Hepatocyte (in vitro differentiated cells): ENCODE measurements at regions not wholly inside any gene's neighbourhood (a gene's known extent, or its start where the extent isn't known, plus 50 kb on each side); places are given as distances from the start of the nearest gene placed in this dataset.

Experiments
- DNase-seq: peaks from one replicate; pipeline ENCODE4 v3.0.0-alpha.2; 2016; ENCODE audit warnings: low spot score
- H2AFZ ChIP-seq: fragments of 200-600 bp; sonication (generic); 2 replicates; pipeline ENCODE4 v1.6.0; 2016; ENCODE audit warnings: antibody characterized with exemption, mild to moderate bottlenecking
- H3K27ac ChIP-seq: fragments of 200-600 bp; sonication (generic); 2 replicates; pipeline ENCODE4 v1.5.1; 2016; ENCODE audit warnings: mild to moderate bottlenecking
- H3K27me3 ChIP-seq: fragments of 200-600 bp; sonication (generic); 2 replicates; pipeline ENCODE4 v1.6.1; 2016
- H3K36me3 ChIP-seq: fragments of 200-600 bp; sonication (generic); replicated peaks from 2 replicates; pipeline ENCODE4 v1.5.1; 2016; ENCODE audit warnings: low read depth; ENCODE audit not compliant: insufficient read depth
- H3K4me1 ChIP-seq: fragments of 200-600 bp; sonication (generic); 2 replicates; pipeline ENCODE4 v1.5.1; 2016; ENCODE audit warnings: mild to moderate bottlenecking, moderate library complexity; ENCODE audit not compliant: insufficient read depth
- H3K4me2 ChIP-seq: fragments of 200-600 bp; sonication (generic); 2 replicates; pipeline ENCODE4 v1.6.0; 2016
- H3K4me3 ChIP-seq: fragments of 200-600 bp; sonication (generic); 2 replicates; pipeline ENCODE4 v1.5.1; 2016; ENCODE audit warnings: mild to moderate bottlenecking
- H3K79me2 ChIP-seq: fragments of 200-600 bp; sonication (generic); 2 replicates; pipeline ENCODE4 v1.6.0; 2017; ENCODE audit warnings: mild to moderate bottlenecking
- H3K9me2 ChIP-seq: fragments of 200-600 bp; sonication (generic); replicated peaks from 2 replicates; pipeline ENCODE4 v1.6.0; 2017; ENCODE audit warnings: mild to moderate bottlenecking; ENCODE audit not compliant: insufficient read depth
- H3K9me3 ChIP-seq: fragments of 200-600 bp; sonication (generic); 2 replicates; pipeline ENCODE4 v1.5.1; 2016; ENCODE audit warnings: low read depth, mild to moderate bottlenecking
- H4K20me1 ChIP-seq: fragments of 200-600 bp; sonication (generic); 2 replicates; pipeline ENCODE4 v1.6.0; 2016; ENCODE audit warnings: mild to moderate bottlenecking; ENCODE audit not compliant: insufficient read depth, poor library complexity, severe bottlenecking
- EZH2 ChIP-seq: fragments of 200-600 bp; sonication (generic); IDR thresholded peaks from 2 replicates; pipeline ENCODE4 v1.6.1; 2016; ENCODE audit warnings: antibody characterized with exemption, mild to moderate bottlenecking, borderline replicate concordance
- EZH2phosphoT487 ChIP-seq: fragments of 200-600 bp; sonication (generic); IDR thresholded peaks from one replicate; pipeline ENCODE4 v1.6.1; 2018; ENCODE audit warnings: antibody characterized with exemption, mild to moderate bottlenecking, low read depth, moderate library complexity; ENCODE audit not compliant: unreplicated experiment, severe bottlenecking
- WGBS: methylation state at CpG from one replicate; pipeline ENCODE4 v1.1.6; 2016; ENCODE audit warnings: low lambda C conversion rate; ENCODE audit errors: missing lambda C conversion rate; 5-methylcytosine and 5-hydroxymethylcytosine counted together
- TF ChIP-seq, protein P1 (sequence below): fragments of 200-600 bp; sonication (generic); IDR thresholded peaks from 2 replicates; pipeline ENCODE4 v1.5.1; 2016; ENCODE audit warnings: antibody characterized with exemption, mild to moderate bottlenecking; ENCODE audit not compliant: poor library complexity

DNA sequence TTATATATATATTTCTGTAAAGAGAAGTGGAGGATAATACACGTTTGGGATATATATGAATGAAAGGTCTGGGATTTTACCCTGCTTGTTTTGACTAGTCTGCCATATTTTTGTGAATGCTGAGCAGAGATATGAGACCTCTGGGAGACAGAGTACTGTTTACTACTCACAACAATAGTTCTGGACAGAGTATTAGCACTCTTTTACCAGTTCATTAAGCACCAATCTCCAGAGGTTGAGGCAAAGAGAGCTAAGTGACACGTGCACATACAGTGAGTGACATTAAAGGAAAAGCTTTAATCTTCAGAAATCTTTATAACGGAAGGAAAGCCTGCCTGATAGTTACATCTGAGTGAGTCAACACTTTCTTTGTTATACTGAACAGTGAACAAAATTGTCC is 1452.7 kb upstream of the TENM3 start:
- H3K27ac ChIP-seq, result no peak overlapping the region
- H2AFZ ChIP-seq, result no peak overlapping the region
- H3K4me1 ChIP-seq, result no peaks in the 10 kb centered on the region
- H3K9me2 ChIP-seq, result no peaks in the 10 kb centered on the region
- no peaks in the 10 kb centered on the region for H3K27me3 ChIP-seq
- no peaks in the 10 kb centered on the region for H3K36me3 ChIP-seq
- TF ChIP-seq EZH2phosphoT487 (no peak), EZH2 (no peak)
- TF ChIP-seq, protein P1, sequence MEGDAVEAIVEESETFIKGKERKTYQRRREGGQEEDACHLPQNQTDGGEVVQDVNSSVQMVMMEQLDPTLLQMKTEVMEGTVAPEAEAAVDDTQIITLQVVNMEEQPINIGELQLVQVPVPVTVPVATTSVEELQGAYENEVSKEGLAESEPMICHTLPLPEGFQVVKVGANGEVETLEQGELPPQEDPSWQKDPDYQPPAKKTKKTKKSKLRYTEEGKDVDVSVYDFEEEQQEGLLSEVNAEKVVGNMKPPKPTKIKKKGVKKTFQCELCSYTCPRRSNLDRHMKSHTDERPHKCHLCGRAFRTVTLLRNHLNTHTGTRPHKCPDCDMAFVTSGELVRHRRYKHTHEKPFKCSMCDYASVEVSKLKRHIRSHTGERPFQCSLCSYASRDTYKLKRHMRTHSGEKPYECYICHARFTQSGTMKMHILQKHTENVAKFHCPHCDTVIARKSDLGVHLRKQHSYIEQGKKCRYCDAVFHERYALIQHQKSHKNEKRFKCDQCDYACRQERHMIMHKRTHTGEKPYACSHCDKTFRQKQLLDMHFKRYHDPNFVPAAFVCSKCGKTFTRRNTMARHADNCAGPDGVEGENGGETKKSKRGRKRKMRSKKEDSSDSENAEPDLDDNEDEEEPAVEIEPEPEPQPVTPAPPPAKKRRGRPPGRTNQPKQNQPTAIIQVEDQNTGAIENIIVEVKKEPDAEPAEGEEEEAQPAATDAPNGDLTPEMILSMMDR, result no peak
- no peak for DNase-seq
- no peak overlapping the region for H3K4me3 ChIP-seq
- no peak overlapping the region for H3K4me2 ChIP-seq
- no peaks in the 10 kb centered on the region for H3K9me3 ChIP-seq
- 62% methylated on average over 3 of the region's 3 CpGs for WGBS
- H4K20me1 ChIP-seq, result no peaks in the 10 kb centered on the region
- no peaks in the 10 kb centered on the region for H3K79me2 ChIP-seq

DNA sequence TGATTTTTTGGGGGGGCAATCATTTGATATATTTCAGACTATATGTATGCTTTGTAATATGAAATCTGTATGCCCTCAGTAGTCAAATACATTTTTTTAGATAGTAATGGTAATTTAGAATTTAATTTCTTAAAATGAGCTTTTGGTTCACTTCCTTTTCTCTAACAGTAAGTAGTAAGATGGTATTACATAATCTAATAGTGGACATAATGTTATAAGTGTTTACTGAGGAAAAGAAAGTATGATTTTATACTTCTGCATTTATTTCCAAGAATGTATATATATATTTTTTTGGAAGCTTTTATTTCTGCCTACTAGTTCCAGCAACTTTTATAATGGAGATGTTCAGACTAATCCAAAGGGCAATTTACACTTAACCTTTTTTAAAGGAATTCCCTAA is 1450.7 kb upstream of the TENM3 start:
- TF ChIP-seq EZH2phosphoT487 (no peak), EZH2 (no peak)
- TF ChIP-seq, protein P1, result no peak
- Histone ChIP-seq H3K4me3 (no peak overlapping the region), H3K9me3 (no peaks in the 10 kb centered on the region), H2AFZ (no peak overlapping the region), H3K4me1 (no peaks in the 10 kb centered on the region), H3K27me3 (no peaks in the 10 kb centered on the region), H3K9me2 (no peaks in the 10 kb centered on the region), H3K27ac (no peak overlapping the region), H4K20me1 (no peaks in the 10 kb centered on the region), H3K4me2 (no peak overlapping the region), H3K36me3 (no peaks in the 10 kb centered on the region), H3K79me2 (no peaks in the 10 kb centered on the region)
- no peak for DNase-seq

DNA sequence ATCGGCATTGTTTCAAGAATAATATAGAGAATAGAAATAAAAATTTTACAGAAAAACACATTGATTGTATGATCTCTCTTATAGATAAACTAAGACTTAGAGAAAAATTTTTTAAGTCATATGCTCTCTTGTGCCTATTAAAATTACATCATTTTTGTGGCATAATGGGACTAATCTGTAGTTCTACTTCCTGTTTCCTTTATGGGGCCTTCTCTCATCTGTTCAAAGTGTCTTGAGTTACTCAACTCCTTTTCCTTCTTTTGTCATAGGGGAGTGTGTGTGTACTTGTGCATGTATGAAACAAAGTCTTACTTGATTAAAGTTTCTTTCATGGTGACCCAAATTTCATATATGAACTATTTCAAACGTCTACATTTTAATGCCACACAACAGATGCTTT is 1448.9 kb upstream of the TENM3 start:
- Histone ChIP-seq H3K4me2 (no peak overlapping the region), H3K27ac (no peak overlapping the region), H3K9me3 (no peaks in the 10 kb centered on the region), H4K20me1 (no peaks in the 10 kb centered on the region), H3K79me2 (no peaks in the 10 kb centered on the region), H3K4me3 (no peak overlapping the region), H3K9me2 (no peaks in the 10 kb centered on the region), H3K27me3 (no peaks in the 10 kb centered on the region), H3K36me3 (no peaks in the 10 kb centered on the region), H2AFZ (no peak overlapping the region), H3K4me1 (no peaks in the 10 kb centered on the region)
- 90% methylated on average over 2 of the region's 2 CpGs for WGBS
- TF ChIP-seq EZH2 (no peak), EZH2phosphoT487 (no peak)
- TF ChIP-seq, protein P1, result no peak
- DNase-seq, result no peak

DNA sequence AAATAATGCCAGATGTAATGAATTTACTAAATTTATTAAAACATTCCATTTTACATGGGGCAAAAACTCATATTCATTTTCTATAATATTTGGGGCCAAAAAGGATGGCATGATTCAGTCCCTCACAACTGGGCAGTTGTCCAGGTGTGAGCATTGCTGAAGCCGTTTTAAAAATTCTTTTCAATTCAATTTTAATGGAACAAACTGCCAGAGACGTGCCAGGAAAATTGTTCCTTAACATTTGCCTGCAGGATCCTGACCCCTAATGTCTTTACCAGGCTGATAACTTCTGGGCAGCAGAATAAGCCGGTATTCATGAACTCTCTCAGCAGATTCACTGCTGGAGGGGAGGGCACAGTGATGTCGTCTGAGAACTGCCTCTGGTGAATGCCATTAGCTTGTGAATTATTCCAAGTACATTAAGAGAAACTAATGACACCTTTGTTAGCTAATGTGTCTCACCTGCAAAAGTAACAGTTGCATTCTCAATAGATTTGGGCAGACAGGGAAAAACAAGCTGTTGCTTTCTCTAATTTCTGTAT is 1445.1 kb upstream of the TENM3 start:
- no peaks in the 10 kb centered on the region for H3K9me3 ChIP-seq
- H3K4me3 ChIP-seq, result no peak overlapping the region
- H2AFZ ChIP-seq, result no peak overlapping the region
- no peaks in the 10 kb centered on the region for H3K9me2 ChIP-seq
- no peak overlapping the region for H3K27ac ChIP-seq
- H3K79me2 ChIP-seq, result no peaks in the 10 kb centered on the region
- no peaks in the 10 kb centered on the region for H3K27me3 ChIP-seq
- H4K20me1 ChIP-seq, result no peaks in the 10 kb centered on the region
- DNase-seq, result no peak
- no peaks in the 10 kb centered on the region for H3K36me3 ChIP-seq
- H3K4me2 ChIP-seq, result no peak overlapping the region
- TF ChIP-seq EZH2 (no peak), EZH2phosphoT487 (no peak)
- TF ChIP-seq, protein P1, result no peak
- H3K4me1 ChIP-seq, result no peaks in the 10 kb centered on the region
- 58% methylated on average over 4 of the region's 4 CpGs for WGBS
